ENCODE measurements at regions not wholly inside any gene's neighbourhood (a gene's known extent, or its start where the extent isn't known, plus 50 kb on each side); places are given as distances from the start of the nearest gene placed in this dataset.

DNA sequence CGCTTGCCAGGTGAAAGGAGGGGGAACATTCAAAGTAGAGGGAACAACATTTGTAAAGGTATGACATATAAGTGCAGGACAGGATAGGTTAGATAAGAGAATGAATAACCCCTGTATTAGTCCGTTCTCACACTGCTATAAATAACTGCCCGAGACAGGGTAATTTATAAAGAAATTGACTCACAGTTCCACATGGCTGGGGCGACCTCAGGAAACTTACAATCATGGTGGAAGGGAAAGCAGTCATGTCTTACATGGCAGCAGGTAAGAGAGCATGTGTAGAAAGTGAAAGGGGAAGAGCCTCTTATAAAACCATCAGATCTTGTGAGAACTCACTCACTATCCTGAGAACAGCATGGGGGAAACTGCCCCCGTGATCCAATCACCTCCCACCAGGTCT is 223.8 kb downstream of the SOX9 start:
- DNase-seq, result no peak

DNA sequence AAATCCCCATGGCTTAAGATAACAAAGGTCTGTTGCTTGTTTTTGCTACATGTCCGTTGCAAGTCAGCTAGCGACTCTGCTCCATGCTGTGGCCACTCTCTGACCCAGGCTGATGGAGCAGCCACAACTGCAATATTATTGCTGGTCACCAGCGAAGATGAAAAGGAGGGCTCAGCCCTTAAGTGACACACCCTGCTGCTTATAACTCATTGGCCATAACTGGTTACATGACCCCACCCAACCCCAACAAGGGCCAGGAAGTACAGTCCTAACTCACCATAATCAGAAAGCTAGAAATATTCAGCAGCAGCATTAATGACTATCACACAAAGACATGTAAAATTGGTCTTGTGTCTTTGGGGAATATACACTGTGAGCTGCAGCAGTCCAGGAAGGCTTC is 224.3 kb downstream of the SOX9 start:
- DNase-seq, result no peak

DNA sequence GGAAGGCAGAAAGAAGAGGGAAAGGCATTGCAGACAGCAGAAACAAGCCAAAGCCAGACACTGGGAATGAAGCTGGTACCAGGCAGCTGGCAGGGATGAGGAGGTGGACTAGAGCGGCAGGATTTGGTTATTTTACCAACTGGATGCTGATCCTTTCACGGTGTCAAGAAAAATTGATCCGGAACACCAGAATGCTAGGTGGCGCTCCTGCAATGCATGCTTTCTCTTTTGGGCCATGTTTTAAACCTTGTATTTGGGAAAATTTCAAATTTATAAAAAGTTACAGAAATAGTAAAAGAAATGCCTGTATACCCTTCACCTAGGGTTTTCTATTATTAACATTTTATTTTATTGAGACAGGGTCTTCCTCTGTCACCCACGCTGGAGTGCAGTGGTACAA is 224.7 kb downstream of the SOX9 start:
- DNase-seq, result no peak

DNA sequence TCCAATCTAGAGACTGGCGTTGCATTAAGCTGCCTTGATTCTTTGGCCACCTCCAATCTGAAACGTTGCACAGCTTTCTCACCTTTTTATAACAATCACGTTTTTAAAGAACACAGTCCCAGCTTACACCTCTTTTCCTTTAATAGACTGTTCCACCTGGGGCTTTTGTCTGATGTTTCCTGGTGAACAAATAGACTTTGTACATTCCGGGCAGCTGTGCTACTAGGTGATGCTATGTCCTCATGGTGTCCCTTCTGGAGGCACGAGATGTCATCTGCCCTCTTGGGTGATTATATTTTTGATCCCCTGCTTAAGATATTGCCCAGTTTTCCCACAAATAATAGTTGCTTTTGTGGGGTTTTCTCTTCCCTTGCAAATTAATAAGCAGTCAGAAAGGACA is 225.5 kb downstream of the SOX9 start:
- no peak for DNase-seq

DNA sequence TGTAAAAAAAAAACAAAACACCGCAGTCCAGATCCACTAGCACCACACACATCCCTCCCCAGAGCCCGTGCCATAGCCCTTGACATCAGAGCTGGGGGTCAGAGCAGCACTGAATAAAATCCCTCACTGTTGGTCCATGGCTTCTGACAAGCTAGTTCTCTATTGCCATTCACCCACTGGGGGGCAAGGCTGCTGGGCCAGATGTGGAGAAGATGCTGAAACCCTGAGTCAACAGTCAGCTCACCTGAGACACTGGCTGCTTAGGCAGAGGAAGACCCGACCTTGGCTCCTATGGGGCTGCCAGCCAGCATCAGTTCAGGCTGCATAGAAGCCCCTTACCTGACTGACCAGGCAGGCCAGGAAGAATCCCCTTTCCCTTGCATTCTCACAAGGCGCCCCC is 228.2 kb downstream of the SOX9 start:
- no peak for DNase-seq

DNA sequence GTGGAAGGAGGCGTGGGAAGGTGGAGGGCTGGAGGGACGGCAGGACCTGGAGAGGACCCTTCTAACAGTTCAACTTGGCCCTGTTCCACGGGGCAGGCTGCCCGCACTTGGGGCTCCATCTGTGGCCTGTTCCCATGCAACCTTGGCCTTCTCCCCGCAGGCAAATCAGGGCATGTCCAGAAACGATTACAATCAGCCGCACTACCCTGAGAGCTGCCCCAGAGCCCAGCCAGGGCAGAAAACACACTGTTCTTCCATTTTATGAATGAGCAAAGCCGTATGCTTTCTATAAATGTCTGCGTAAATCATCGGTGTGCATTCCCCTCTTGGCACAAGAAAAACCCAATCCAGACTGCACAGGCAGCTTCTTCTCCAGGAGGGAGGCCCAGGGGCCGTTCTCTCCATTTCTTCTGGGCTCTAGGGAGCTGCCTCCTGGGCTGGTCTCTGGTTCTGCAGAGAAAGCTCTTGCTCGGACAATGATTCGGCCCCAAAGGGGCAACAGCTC is 228.7 kb downstream of the SOX9 start:
- no peak for DNase-seq

DNA sequence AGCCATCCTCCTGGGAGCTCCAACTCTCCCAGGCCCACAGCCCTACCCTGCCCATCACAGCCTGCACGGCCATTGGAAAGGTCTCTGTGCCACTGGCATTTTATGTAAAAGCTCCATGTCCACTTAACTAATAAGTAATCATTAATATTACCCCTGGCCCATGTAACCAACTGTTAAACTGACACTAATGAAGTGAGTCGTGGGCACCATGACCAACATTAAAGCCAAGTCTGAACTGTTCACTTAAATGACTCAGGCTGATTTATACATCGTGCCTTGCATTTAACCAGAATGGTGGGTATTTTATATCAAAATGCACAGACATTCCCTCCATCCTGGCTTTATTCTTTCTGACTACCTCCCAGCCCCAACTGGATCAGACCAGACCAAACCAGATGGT is 229.3 kb downstream of the SOX9 start:
- DNase-seq, result no peak

GRCh38 chr17:72351365-72351764 is 230.5 kb downstream of the SOX9 start:
- no peak for DNase-seq

GRCh38 chr17:72351884-72352346 is 231.1 kb downstream of the SOX9 start:
- no peak for DNase-seq

- no peak for DNase-seq
Measured at GRCh38 chr17:72353502-72353901, 232.7 kb downstream of the SOX9 start.

DNA sequence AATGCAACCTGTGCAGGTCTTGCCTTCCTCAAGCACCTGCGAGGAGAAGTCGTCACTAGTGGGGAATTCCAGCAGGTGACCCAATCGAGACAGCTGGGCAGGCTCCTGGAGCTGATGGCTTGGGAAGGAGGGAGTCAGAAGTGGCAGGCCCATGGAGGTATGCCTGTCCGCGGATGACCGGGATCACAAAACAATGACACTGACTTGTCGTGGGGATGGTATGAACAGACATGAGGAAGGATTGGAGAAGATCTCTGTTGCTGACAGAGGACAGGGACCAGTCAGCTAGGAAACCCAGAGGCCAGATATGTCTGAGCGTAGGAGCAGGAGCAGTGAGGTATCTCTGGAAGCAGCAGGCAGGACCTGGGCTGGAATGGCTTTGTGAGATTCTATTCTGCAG is 233.3 kb downstream of the SOX9 start:
- no peak for DNase-seq

DNA sequence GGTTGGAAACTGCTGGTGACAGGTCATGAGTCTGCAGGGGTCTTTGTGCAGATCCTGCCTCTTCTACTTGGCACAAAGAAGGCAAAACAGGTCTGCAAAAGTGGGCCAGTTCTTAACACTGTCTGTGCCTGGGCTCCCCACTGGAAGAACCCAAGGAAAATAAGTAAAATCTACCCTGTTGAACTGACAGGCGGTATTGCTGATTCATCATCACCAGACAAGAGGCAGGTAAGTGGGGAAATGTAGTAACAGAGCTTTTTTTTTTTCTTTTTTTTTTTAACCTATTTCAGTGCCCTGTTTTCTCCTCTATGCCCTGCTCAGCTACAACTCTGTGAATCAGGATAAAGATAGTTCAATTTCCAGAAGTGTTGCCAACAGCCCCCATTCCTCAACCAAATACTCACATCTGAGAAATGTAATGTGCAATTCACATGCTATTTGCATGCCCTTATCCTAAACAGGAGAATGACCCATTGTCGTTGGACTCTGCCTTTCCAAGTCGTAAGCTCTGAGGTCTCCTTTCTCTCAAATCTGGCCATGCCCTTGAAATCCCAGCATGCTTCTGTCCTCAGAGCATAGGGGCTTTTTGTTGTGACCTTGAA is 237.0 kb downstream of the SOX9 start:
- DNase-seq, result no peak

DNA sequence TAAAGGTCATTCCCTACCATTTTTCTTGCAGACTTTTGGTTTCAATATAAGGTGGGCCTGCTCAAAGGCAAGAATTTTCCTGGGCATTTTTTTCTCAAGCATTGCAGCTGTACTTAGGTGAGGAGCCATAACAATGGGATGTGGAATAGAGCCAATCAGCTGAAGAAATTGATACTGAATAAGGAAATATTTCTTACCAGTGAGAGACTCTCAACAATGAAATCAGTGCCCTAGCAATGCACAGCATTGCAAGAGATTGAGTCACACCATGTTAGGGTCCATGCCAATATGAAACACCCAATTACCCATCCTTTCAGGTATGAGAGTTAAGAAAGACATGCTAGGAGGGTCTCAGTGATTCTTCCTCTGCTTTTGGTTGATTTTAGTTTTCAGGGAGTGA is 237.6 kb downstream of the SOX9 start:
- no peak for DNase-seq

GRCh38 chr17:72359274-72359673 is 238.5 kb downstream of the SOX9 start:
- DNase-seq, result no peak

GRCh38 chr17:72359811-72360210 is 239.0 kb downstream of the SOX9 start:
- DNase-seq, result no peak

- no peak for DNase-seq
Measured at GRCh38 chr17:72360386-72360940, 239.6 kb downstream of the SOX9 start.

GRCh38 chr17:72361892-72362291 is 241.1 kb downstream of the SOX9 start:
- no peak for DNase-seq

DNA sequence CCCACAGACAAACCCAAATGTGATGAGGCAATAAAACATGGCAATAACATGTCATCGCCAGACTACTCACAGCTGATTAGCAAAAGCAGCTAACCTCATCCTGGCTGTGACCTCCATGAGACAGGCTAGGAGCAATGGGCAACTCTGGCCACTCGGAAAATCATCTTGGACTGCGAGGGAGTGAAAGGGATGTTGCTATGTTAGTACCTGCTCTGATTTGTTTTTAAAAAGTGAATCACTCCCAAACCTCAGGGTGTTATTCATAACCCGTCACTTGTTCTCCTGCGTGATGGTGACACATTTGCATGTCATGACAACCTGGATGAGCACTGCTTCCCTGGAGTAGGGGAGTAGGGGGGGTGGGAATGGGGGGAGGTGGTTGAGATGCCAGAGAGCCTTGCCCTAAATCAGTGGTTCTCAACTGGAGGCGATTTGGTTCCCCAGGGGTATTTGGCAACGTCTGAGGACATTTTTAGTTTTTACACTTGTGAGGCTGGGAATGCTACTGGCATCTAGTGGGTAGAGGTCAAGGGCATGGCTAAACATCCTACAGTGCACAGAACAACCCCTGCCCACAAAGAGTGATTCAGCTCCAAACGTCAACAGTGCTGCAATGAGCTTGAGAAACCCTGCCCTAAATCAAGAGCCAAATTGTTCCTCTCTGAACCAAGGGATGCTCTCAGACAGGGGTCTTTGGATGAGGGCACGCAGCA is 241.7 kb downstream of the SOX9 start:
- DNase-seq, result no peak

DNA sequence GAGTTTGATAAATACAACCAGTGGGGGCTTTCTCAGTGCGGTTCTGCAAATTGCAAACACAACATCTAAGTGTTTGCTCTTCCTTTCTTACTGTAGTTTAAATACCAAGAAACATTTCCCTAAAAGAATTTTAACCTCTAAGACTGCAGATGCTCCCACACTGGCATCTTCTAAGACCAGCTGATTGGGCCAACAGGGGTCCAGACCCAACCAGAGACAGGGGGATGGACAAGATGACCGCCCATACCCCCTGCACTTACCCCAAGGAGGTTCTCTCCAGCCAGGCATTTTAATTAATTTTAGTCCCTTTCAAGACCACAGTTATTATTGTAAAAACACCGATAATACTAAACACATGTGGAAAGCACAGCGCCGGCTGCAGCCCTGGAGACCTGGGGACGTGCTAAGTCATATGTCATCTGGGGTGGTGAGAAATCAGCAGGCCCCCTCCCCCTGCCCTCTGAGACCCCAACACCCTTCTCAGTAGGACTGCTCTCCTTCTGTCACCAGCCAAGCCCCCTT is 242.3 kb downstream of the SOX9 start:
- no peak for DNase-seq

DNA sequence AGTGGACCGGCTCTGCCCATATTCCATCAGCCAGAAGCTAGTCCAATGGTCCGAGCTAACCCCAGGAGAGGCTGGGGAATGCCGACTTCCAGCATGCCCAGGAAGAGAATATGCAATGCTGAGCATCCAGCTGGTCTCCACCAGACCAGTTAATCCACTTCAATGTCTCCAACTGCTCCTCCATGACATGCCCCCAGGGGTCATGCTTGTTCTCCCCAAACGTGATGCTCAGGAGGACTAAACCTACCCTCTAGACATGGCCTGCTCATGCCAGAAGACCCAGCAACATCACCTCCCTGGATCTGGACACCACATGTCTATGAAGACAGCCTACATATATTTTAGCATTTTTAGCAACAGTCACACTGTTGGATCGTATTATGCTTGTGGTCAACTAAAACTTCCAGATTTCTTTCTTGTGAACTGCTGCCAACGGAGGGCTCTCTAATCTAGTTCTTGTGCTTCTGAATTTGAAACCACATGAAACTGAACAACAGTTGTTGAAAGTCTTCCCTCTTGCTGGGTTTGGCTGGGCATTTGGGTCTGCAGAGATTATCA is 245.1 kb downstream of the SOX9 start:
- no peak for DNase-seq

GRCh38 chr17:72366626-72367025 is 245.8 kb downstream of the SOX9 start:
- no peak for DNase-seq

DNA sequence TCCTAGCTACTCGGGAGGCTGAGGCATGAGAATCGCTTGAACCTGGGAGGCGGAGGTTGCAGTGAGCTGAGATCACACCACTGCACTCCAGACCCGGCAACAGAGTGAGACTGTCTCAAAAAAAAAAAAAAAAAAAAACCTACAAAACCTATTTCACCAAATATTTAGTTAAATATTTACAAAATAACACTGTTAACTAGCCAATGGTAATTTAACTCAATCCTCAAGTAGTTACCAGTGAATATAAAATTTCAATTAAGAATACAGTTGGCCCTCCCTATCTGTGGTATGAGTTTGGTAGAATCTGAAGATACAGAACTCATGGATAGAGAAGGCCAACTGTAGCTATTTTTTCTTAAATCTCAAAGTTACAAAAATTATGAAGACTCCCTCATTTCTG is 247.4 kb downstream of the SOX9 start:
- no peak for DNase-seq

- DNase-seq, result no peak
Measured at GRCh38 chr17:72369366-72369765, 248.5 kb downstream of the SOX9 start.

DNA sequence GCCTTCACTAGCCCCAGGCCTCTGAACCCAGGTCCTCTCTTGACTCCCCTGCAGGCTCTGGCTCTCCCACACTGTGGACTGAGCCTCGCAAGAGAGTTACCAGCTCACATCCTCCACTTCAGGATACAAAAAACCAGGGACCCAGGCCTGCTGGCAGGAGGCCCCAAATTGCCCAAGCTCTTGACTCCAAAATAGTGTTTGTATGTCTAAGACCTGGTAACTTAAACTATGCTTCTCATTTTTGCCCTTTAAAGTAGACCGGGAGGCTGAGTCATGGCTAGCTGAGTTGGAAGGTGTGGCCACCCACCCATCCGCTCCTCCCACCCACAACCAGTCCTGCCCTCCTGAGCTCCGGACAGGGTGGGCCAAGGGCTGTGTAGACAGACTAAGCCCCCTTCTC is 250.0 kb downstream of the SOX9 start:
- no peak for DNase-seq

Measured in NCI-H2107 (cell line).